LNCaP clone FGC (cell line): ENCODE measurements at regions not wholly inside any gene's neighbourhood (a gene's known extent, or its start where the extent isn't known, plus 50 kb on each side); places are given as distances from the start of the nearest gene placed in this dataset.

Experiments used
- DNase-seq: peaks from one replicate; pipeline ENCODE4 v3.0.0-alpha.2; 2011; ENCODE audit warnings: low read depth
- H3K4me3 ChIP-seq: 2 replicates; pipeline ENCODE4 v1.5.1; 2011; ENCODE audit warnings: mild to moderate bottlenecking, low read depth, low read length, control low read depth
- CTCF ChIP-seq: IDR thresholded peaks from 2 replicates; pipeline ENCODE4 v1.5.1; 2012; ENCODE audit warnings: mild to moderate bottlenecking; ENCODE audit not compliant: control insufficient read depth, insufficient read depth; ENCODE audit errors: extremely low read depth

- DNase-seq: no peak
- TF ChIP-seq CTCF: no peak
Observed at GRCh38 chr11:113557926-113558325, 82.7 kb upstream of the DRD2 start.

GRCh38 chr11:113556036-113556435 is 80.8 kb upstream of the DRD2 start:
- no peak overlapping the region for H3K4me3 ChIP-seq
- no peak for DNase-seq
- TF ChIP-seq CTCF: no peak

More at GRCh38 chr11:113557926-113558325, 82.7 kb upstream of the DRD2 start:
- H3K4me3 ChIP-seq: no peak overlapping the region

GRCh38 chr11:113555071-113555619 is 79.9 kb upstream of the DRD2 start:
- DNase-seq: no peak
- H3K4me3 ChIP-seq: no peak overlapping the region
- no peak for TF ChIP-seq CTCF

GRCh38 chr11:113554526-113554925 is 79.3 kb upstream of the DRD2 start:
- no peak for TF ChIP-seq CTCF
- H3K4me3 ChIP-seq: no peak overlapping the region
- no peak for DNase-seq

GRCh38 chr11:113553915-113554314 is 78.7 kb upstream of the DRD2 start:
- no peak overlapping the region for H3K4me3 ChIP-seq
- 0 out of 2 replicates have a peak, but pooled peaks have one; percentile 12 for TF ChIP-seq CTCF
- no peak for DNase-seq

GRCh38 chr11:113553235-113553634 is 78.0 kb upstream of the DRD2 start:
- H3K4me3 ChIP-seq: no peak overlapping the region
- DNase-seq: no peak
- TF ChIP-seq CTCF: no peak

- no peak for DNase-seq
- H3K4me3 ChIP-seq: no peak overlapping the region
- no peak for TF ChIP-seq CTCF
Observed at GRCh38 chr11:113552271-113552670, 77.1 kb upstream of the DRD2 start.
